ENCODE measurements at regions not wholly inside any gene's neighbourhood (a gene's known extent, or its start where the extent isn't known, plus 50 kb on each side); places are given as distances from the start of the nearest gene placed in this dataset.

DNA sequence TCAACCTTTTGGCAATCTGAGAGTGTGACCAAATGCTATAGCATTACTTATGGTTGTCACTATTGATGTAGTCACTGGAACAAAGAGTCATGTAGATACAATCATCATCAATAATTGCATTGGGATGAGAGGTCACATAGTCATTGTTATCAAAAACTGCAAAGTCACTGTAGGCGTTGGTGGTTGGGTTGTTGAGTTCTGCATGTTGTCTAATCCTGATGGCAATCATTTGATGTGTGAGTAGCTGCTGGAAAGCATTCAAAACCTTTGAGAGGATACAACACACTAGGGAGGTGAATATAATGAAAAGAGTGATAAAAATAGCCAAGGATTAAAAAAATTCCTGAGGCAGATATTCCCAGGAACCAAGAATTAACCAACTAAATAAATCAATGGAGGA, 214.7 kb upstream of the SYT10 start:
- DNase-seq (ENCODE audit: low spot score, unreplicated experiment) = no peak
- Mint-ChIP-seq H3K4me3 (ENCODE audit: low read depth) (no peak overlapping the region), H3K27ac (no peak overlapping the region), H3K9me3 (ENCODE audit: low read depth) (peaks cover 3% of the 10 kb centered on the region), H3K36me3 (ENCODE audit: insufficient read depth) (no peaks in the 10 kb centered on the region), H3K27me3 (no peaks in the 10 kb centered on the region), H3K4me1 (ENCODE audit: low read depth) (no peaks in the 10 kb centered on the region)
- TF ChIP-seq, protein P1, sequence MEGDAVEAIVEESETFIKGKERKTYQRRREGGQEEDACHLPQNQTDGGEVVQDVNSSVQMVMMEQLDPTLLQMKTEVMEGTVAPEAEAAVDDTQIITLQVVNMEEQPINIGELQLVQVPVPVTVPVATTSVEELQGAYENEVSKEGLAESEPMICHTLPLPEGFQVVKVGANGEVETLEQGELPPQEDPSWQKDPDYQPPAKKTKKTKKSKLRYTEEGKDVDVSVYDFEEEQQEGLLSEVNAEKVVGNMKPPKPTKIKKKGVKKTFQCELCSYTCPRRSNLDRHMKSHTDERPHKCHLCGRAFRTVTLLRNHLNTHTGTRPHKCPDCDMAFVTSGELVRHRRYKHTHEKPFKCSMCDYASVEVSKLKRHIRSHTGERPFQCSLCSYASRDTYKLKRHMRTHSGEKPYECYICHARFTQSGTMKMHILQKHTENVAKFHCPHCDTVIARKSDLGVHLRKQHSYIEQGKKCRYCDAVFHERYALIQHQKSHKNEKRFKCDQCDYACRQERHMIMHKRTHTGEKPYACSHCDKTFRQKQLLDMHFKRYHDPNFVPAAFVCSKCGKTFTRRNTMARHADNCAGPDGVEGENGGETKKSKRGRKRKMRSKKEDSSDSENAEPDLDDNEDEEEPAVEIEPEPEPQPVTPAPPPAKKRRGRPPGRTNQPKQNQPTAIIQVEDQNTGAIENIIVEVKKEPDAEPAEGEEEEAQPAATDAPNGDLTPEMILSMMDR (IDR thresholded peaks at IDR 0.05; ENCODE audit: unreplicated experiment) = no peak

DNA sequence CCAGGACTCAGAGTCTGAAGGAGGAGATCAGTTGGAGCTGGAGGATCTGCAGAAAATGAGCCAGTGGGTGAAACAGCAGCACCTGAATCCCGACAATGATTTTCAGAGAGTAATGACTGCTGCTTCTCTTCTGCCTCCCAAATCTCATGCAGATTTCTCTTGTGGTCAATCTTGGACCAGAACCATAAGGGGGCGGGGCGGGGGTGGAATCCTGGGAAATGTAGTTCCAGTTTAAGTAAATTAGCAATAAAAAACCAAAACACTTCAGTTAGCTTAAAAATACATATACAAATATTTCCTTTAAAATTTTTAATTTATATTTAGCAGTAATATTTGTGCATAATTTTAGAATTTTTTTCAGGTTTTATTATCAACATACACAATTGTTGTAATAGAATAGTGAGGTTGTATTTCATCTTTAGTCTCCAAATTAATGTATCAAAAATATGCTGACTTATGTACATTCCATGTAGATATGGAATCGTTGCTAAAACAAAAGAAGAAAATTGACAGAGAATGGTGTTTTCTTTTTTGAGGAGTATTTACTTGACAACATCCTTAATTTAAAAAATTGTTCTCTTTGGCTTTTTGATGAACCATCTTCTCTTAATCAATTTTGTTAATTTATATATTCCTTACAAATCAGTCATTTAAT, 223.5 kb upstream of the SYT10 start:
- no peaks in the 10 kb centered on the region for H3K36me3 Mint-ChIP-seq (ENCODE audit: insufficient read depth)
- no peak overlapping the region for H3K4me3 Mint-ChIP-seq (ENCODE audit: low read depth)
- H3K27ac Mint-ChIP-seq = no peak overlapping the region
- no peaks in the 10 kb centered on the region for H3K27me3 Mint-ChIP-seq
- no peaks in the 10 kb centered on the region for H3K9me3 Mint-ChIP-seq (ENCODE audit: low read depth)
- no peaks in the 10 kb centered on the region for H3K4me1 Mint-ChIP-seq (ENCODE audit: low read depth)
- DNase-seq (ENCODE audit: low spot score, unreplicated experiment) = no peak
- TF ChIP-seq, protein P1 (IDR thresholded peaks at IDR 0.05; ENCODE audit: unreplicated experiment) = no peak

DNA sequence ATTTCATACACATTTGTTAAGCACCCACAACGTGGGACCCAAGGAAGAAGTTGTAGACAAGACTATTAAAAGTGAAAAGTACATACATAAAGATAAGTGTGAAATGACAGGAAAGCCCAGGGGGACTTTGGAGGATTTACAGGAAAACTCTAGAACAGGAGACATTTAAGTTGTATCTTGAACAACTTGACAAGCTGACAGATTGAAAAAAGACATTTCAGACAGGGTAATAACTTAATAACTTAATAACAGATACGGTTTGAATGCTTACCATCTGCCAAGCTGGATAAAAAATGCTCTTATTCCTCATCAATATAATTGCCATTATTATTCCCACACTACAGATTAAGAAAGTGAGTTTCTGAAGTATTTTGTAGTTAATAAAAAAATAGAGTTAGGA, 229.7 kb upstream of the SYT10 start:
- no peak for DNase-seq (ENCODE audit: low spot score, unreplicated experiment)
- Mint-ChIP-seq H3K27me3 (no peaks in the 10 kb centered on the region), H3K9me3 (ENCODE audit: low read depth) (no peaks in the 10 kb centered on the region), H3K36me3 (ENCODE audit: insufficient read depth) (no peaks in the 10 kb centered on the region), H3K4me1 (ENCODE audit: low read depth) (no peaks in the 10 kb centered on the region), H3K4me3 (ENCODE audit: low read depth) (no peak overlapping the region), H3K27ac (no peak overlapping the region)
- TF ChIP-seq, protein P1 (IDR thresholded peaks at IDR 0.05; ENCODE audit: unreplicated experiment) = no peak

GRCh38 chr12:33670284-33670683, 230.7 kb upstream of the SYT10 start:
- no peaks in the 10 kb centered on the region for H3K9me3 Mint-ChIP-seq (ENCODE audit: low read depth)
- DNase-seq (ENCODE audit: low spot score, unreplicated experiment) = no peak
- TF ChIP-seq, protein P1 (IDR thresholded peaks at IDR 0.05; ENCODE audit: unreplicated experiment) = no peak
- no peak overlapping the region for H3K27ac Mint-ChIP-seq
- H3K4me1 Mint-ChIP-seq (ENCODE audit: low read depth) = no peaks in the 10 kb centered on the region
- no peaks in the 10 kb centered on the region for H3K36me3 Mint-ChIP-seq (ENCODE audit: insufficient read depth)
- no peak overlapping the region for H3K4me3 Mint-ChIP-seq (ENCODE audit: low read depth)
- no peaks in the 10 kb centered on the region for H3K27me3 Mint-ChIP-seq

GRCh38 chr12:33671676-33672075, 232.1 kb upstream of the SYT10 start:
- Mint-ChIP-seq H3K4me1 (ENCODE audit: low read depth) (no peaks in the 10 kb centered on the region), H3K36me3 (ENCODE audit: insufficient read depth) (no peaks in the 10 kb centered on the region), H3K27me3 (no peaks in the 10 kb centered on the region), H3K27ac (no peak overlapping the region), H3K4me3 (ENCODE audit: low read depth) (no peak overlapping the region), H3K9me3 (ENCODE audit: low read depth) (no peaks in the 10 kb centered on the region)
- DNase-seq (ENCODE audit: low spot score, unreplicated experiment) = no peak
- TF ChIP-seq, protein P1 (IDR thresholded peaks at IDR 0.05; ENCODE audit: unreplicated experiment) = no peak
